Esophagus squamous epithelium (tissue), 5 donors: ENCODE measurements at regions not wholly inside any gene's neighbourhood (a gene's known extent, or its start where the extent isn't known, plus 50 kb on each side); places are given as distances from the start of the nearest gene placed in this dataset.
"Not testable (repeated sequence)": the region's sequence is repeated elsewhere in the genome, so short reads cannot be mapped to it uniquely, and the experiment has no call there.

Experiments
- DNase-seq: peaks from one replicate; lab custom pipeline; 2025; lab: John Stamatoyannopoulos, UW
- H3K27ac ChIP-seq, 4 donors: fragments of 200-600 bp; sonication (generic); one replicate each; pipeline ENCODE4 v1.5.1; 2016 to 2019; ENCODE audit warnings: mild to moderate bottlenecking in 1 of 4
- H3K27me3 ChIP-seq, 4 donors: fragments of 200-600 bp; sonication (generic); 1 replicate in 3 of 4; 2 replicates in 1 of 4; pipeline versions ENCODE4 v1.5.1 to v1.6.0; 2017 to 2021; ENCODE audit warnings: antibody characterized with exemption in 1 of 4
- H3K36me3 ChIP-seq, 3 donors: fragments of 200-600 bp; sonication (generic); one replicate each; pipeline ENCODE4 v1.5.1; 2016 to 2019
- H3K4me1 ChIP-seq, 3 donors: fragments of 200-600 bp; sonication (generic); one replicate each; pipeline ENCODE4 v1.5.1; 2017 to 2019
- H3K4me3 ChIP-seq, 4 donors: fragments of 200-600 bp; sonication (generic); 1 replicate in 3 of 4; 2 replicates in 1 of 4; pipeline ENCODE4 v1.5.1; 2016 to 2019; ENCODE audit warnings: mild to moderate bottlenecking in 2 of 4, moderate library complexity in 1 of 4
- H3K9me3 ChIP-seq, 3 donors: fragments of 200-600 bp; sonication (generic); one replicate each; pipeline ENCODE4 v1.5.1; 2016 to 2019
- CTCF ChIP-seq, 6 experiments: fragments of 450-650 bp in 4 of 6; fragments of 200-600 bp in 2 of 6; sonication (generic) in 2 of 6; IDR thresholded peaks; one replicate each; pipeline ENCODE4 v1.5.1; 2016 to 2019; ENCODE audit warnings: antibody characterized with exemption in 6 of 6, mild to moderate bottlenecking in 4 of 6, moderate library complexity in 4 of 6
- POLR2A ChIP-seq, 4 donors: fragments of 450-650 bp; IDR thresholded peaks; one replicate each; pipeline ENCODE4 v1.6.1; 2017; ENCODE audit warnings: antibody characterized with exemption in 4 of 4, mild to moderate bottlenecking in 4 of 4, moderate library complexity in 3 of 4
- WGBS, 2 donors: methylation state at CpG; one replicate each; pipeline ENCODE4 v1.1.5; 2018; 5-methylcytosine and 5-hydroxymethylcytosine counted together
- intact Hi-C: fragments of 100-400 bp; cut with DNase I; formaldehyde crosslinking; loops from one replicate; pipeline ENCODE4 v1.15.0; 2022
- donor health status: DM: yes; HTN: yes; CAD: no.

- H3K27me3 ChIP-seq, H3K36me3 ChIP-seq, intact Hi-C loops, H3K9me3 ChIP-seq, DNase-seq, H3K27ac ChIP-seq: not testable (repeated sequence)
- Histone ChIP-seq H3K4me3 (peak overlapping the region in 2 of 4 donors; percentile 13 to 21), H3K4me1 (peaks cover 0 to 15% (median 0%) of the 10 kb centered on the region in 3 donors)
- WGBS, 2 donors = 0 to 1% methylated on average over 4 to 7 of the region's 9 CpGs
- TF ChIP-seq CTCF (IDR thresholded peaks at IDR 0.05) = peak; percentile 30 to 55 (median 44)
Observed at GRCh38 chr5:62223312-62223670, 82.7 kb upstream of the KIF2A start.

GRCh38 chr5:62224987-62225601 is 80.9 kb upstream of the KIF2A start:
- H3K4me3 ChIP-seq, DNase-seq, H3K27me3 ChIP-seq, H3K27ac ChIP-seq, H3K36me3 ChIP-seq, intact Hi-C loops, H3K9me3 ChIP-seq: not testable (repeated sequence)
- peaks cover 0 to 15% (median 0%) of the 10 kb centered on the region in 3 donors for H3K4me1 ChIP-seq
- peak in 4 of 6 experiments; percentile 25 to 58 (median 42) for TF ChIP-seq CTCF (IDR thresholded peaks at IDR 0.05)
- 70 to 84% methylated on average over 6 to 7 of the region's 7 CpGs for WGBS, 2 donors

- DNase-seq, H3K27ac ChIP-seq, H3K9me3 ChIP-seq, H3K4me3 ChIP-seq, H3K27me3 ChIP-seq, H3K36me3 ChIP-seq, intact Hi-C loops, H3K4me1 ChIP-seq: not testable (repeated sequence)
- WGBS, 2 donors = 77 to 79% methylated on average over 3 of the region's 3 CpGs
Observed at GRCh38 chr5:62230876-62231388, 75.1 kb upstream of the KIF2A start.

GRCh38 chr5:62231576-62231975 is 74.4 kb upstream of the KIF2A start:
- Histone ChIP-seq H3K4me1 (peaks cover 0 to 9% (median 0%) of the 10 kb centered on the region in 3 donors), H3K27ac (no peak overlapping the region), H3K27me3 (no peaks in the 10 kb centered on the region), H3K36me3 (no peaks in the 10 kb centered on the region), H3K9me3 (no peaks in the 10 kb centered on the region), H3K4me3 (no peak overlapping the region)
- no peak for DNase-seq
- 84 to 87% methylated on average over 9 of the region's 9 CpGs for WGBS, 2 donors
- intact Hi-C loops = no loop called here
- TF ChIP-seq CTCF (IDR thresholded peaks at IDR 0.05) (no peak), POLR2A (IDR thresholded peaks at IDR 0.05) (no peak)

- H3K36me3 ChIP-seq, H3K4me1 ChIP-seq, H3K4me3 ChIP-seq, H3K27me3 ChIP-seq, DNase-seq, H3K27ac ChIP-seq, intact Hi-C loops, H3K9me3 ChIP-seq: not testable (repeated sequence)
- WGBS, 2 donors = 50 to 56% methylated on average over 1 of the region's 1 CpG
Observed at GRCh38 chr5:62232218-62232617, 73.8 kb upstream of the KIF2A start.

GRCh38 chr5:62233083-62234046 is 72.6 kb upstream of the KIF2A start:
- H3K4me3 ChIP-seq, DNase-seq, H3K9me3 ChIP-seq, H3K27me3 ChIP-seq, H3K4me1 ChIP-seq, H3K36me3 ChIP-seq, intact Hi-C loops: not testable (repeated sequence)
- 56 to 60% methylated on average over 6 of the region's 6 CpGs for WGBS, 2 donors
- peak overlapping the region in 1 of 4 donors; percentile 60 for H3K27ac ChIP-seq

GRCh38 chr5:62236593-62236992 is 69.4 kb upstream of the KIF2A start:
- DNase-seq, H3K36me3 ChIP-seq, H3K4me3 ChIP-seq, H3K4me1 ChIP-seq, intact Hi-C loops, H3K27me3 ChIP-seq, H3K27ac ChIP-seq, H3K9me3 ChIP-seq: not testable (repeated sequence)
- WGBS, 2 donors = 65 to 87% methylated on average over 4 to 5 of the region's 7 CpGs

GRCh38 chr5:62237944-62238343 is 68.1 kb upstream of the KIF2A start:
- 87 to 95% methylated on average over 2 of the region's 2 CpGs for WGBS, 2 donors
- H3K9me3 ChIP-seq, H3K27me3 ChIP-seq, intact Hi-C loops, H3K36me3 ChIP-seq, H3K27ac ChIP-seq, H3K4me3 ChIP-seq, H3K4me1 ChIP-seq, DNase-seq: not testable (repeated sequence)

GRCh38 chr5:62238584-62238983 is 67.4 kb upstream of the KIF2A start:
- intact Hi-C loops, H3K9me3 ChIP-seq, H3K4me1 ChIP-seq, H3K36me3 ChIP-seq, H3K27ac ChIP-seq, H3K4me3 ChIP-seq, DNase-seq, H3K27me3 ChIP-seq: not testable (repeated sequence)
- 75 to 87% methylated on average over 3 of the region's 3 CpGs for WGBS, 2 donors
